ENCODE measurements at regions not wholly inside any gene's neighbourhood (a gene's known extent, or its start where the extent isn't known, plus 50 kb on each side); places are given as distances from the start of the nearest gene placed in this dataset.

DNA sequence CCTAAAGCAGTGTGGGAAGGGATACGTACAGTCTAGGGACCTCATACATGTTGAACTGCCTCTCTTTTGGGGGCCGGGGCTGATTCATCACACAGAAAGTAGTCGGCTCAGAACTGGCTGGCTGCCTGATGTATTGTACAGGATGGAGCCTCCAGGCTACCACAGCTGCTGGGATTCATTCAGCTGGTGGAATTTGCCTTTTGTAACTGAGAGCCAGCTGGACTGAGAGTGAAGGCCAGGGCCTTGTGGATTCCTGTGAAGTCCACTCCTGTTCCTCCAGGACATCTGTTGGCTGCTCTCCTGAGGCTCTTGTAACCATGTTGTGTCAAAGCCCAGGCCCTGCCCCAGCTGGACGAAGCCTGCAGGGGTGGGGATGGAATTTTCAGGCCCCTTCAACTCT is 116.3 kb upstream of the PRICKLE1 start:
- TF ChIP-seq, protein P1, sequence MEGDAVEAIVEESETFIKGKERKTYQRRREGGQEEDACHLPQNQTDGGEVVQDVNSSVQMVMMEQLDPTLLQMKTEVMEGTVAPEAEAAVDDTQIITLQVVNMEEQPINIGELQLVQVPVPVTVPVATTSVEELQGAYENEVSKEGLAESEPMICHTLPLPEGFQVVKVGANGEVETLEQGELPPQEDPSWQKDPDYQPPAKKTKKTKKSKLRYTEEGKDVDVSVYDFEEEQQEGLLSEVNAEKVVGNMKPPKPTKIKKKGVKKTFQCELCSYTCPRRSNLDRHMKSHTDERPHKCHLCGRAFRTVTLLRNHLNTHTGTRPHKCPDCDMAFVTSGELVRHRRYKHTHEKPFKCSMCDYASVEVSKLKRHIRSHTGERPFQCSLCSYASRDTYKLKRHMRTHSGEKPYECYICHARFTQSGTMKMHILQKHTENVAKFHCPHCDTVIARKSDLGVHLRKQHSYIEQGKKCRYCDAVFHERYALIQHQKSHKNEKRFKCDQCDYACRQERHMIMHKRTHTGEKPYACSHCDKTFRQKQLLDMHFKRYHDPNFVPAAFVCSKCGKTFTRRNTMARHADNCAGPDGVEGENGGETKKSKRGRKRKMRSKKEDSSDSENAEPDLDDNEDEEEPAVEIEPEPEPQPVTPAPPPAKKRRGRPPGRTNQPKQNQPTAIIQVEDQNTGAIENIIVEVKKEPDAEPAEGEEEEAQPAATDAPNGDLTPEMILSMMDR (IDR thresholded peaks at IDR 0.05; ENCODE audit: insufficient read depth, low read length): no peak
- TF ChIP-seq POLR2AphosphoS5 (IDR thresholded peaks at IDR 0.05; ENCODE audit: low read depth): no peak
- TF ChIP-seq, protein P2, sequence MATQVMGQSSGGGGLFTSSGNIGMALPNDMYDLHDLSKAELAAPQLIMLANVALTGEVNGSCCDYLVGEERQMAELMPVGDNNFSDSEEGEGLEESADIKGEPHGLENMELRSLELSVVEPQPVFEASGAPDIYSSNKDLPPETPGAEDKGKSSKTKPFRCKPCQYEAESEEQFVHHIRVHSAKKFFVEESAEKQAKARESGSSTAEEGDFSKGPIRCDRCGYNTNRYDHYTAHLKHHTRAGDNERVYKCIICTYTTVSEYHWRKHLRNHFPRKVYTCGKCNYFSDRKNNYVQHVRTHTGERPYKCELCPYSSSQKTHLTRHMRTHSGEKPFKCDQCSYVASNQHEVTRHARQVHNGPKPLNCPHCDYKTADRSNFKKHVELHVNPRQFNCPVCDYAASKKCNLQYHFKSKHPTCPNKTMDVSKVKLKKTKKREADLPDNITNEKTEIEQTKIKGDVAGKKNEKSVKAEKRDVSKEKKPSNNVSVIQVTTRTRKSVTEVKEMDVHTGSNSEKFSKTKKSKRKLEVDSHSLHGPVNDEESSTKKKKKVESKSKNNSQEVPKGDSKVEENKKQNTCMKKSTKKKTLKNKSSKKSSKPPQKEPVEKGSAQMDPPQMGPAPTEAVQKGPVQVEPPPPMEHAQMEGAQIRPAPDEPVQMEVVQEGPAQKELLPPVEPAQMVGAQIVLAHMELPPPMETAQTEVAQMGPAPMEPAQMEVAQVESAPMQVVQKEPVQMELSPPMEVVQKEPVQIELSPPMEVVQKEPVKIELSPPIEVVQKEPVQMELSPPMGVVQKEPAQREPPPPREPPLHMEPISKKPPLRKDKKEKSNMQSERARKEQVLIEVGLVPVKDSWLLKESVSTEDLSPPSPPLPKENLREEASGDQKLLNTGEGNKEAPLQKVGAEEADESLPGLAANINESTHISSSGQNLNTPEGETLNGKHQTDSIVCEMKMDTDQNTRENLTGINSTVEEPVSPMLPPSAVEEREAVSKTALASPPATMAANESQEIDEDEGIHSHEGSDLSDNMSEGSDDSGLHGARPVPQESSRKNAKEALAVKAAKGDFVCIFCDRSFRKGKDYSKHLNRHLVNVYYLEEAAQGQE (IDR thresholded peaks at IDR 0.05; ENCODE audit: insufficient replicate concordance, low read depth): no peak
- TF ChIP-seq GABPA (IDR thresholded peaks at IDR 0.05; ENCODE audit: low read depth): no peak
- no peak for TF ChIP-seq SPI1 (IDR thresholded peaks at IDR 0.05; ENCODE audit: borderline replicate concordance, low read depth)

Measured in HL-60 (cell line).